MM.1S (cell line): ENCODE measurements at regions not wholly inside any gene's neighbourhood (a gene's known extent, or its start where the extent isn't known, plus 50 kb on each side); places are given as distances from the start of the nearest gene placed in this dataset.

Experiments
- EZH2phosphoT487 ChIP-seq: fragments of 300-600 bp; sonication (generic); IDR thresholded peaks from 2 replicates; pipeline ENCODE4 v1.6.1; 2018; ENCODE audit warnings: antibody characterized with exemption, low read length
- TF ChIP-seq, protein P1 (sequence below): fragments of 300-600 bp; sonication (generic); IDR thresholded peaks from 2 replicates; pipeline ENCODE4 v1.5.1; 2016; ENCODE audit warnings: antibody characterized with exemption, low read length, mixed read lengths

- TF ChIP-seq, protein P1, sequence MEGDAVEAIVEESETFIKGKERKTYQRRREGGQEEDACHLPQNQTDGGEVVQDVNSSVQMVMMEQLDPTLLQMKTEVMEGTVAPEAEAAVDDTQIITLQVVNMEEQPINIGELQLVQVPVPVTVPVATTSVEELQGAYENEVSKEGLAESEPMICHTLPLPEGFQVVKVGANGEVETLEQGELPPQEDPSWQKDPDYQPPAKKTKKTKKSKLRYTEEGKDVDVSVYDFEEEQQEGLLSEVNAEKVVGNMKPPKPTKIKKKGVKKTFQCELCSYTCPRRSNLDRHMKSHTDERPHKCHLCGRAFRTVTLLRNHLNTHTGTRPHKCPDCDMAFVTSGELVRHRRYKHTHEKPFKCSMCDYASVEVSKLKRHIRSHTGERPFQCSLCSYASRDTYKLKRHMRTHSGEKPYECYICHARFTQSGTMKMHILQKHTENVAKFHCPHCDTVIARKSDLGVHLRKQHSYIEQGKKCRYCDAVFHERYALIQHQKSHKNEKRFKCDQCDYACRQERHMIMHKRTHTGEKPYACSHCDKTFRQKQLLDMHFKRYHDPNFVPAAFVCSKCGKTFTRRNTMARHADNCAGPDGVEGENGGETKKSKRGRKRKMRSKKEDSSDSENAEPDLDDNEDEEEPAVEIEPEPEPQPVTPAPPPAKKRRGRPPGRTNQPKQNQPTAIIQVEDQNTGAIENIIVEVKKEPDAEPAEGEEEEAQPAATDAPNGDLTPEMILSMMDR: no peak
- no peak for TF ChIP-seq EZH2phosphoT487
Measured at GRCh38 chr12:41652981-41653380, 464.9 kb downstream of the PDZRN4 start.
